Hepatocyte (in vitro differentiated cells): ENCODE measurements at regions not wholly inside any gene's neighbourhood (a gene's known extent, or its start where the extent isn't known, plus 50 kb on each side); places are given as distances from the start of the nearest gene placed in this dataset.

Experiments used
- EZH2 ChIP-seq: fragments of 200-600 bp; sonication (generic); IDR thresholded peaks from 2 replicates; pipeline ENCODE4 v1.6.1; 2016; ENCODE audit warnings: antibody characterized with exemption, mild to moderate bottlenecking, borderline replicate concordance
- EZH2phosphoT487 ChIP-seq: fragments of 200-600 bp; sonication (generic); IDR thresholded peaks from one replicate; pipeline ENCODE4 v1.6.1; 2018; ENCODE audit warnings: antibody characterized with exemption, mild to moderate bottlenecking, low read depth, moderate library complexity; ENCODE audit not compliant: unreplicated experiment, severe bottlenecking
- TF ChIP-seq, protein P1 (sequence below): fragments of 200-600 bp; sonication (generic); IDR thresholded peaks from 2 replicates; pipeline ENCODE4 v1.5.1; 2016; ENCODE audit warnings: antibody characterized with exemption, mild to moderate bottlenecking; ENCODE audit not compliant: poor library complexity

DNA sequence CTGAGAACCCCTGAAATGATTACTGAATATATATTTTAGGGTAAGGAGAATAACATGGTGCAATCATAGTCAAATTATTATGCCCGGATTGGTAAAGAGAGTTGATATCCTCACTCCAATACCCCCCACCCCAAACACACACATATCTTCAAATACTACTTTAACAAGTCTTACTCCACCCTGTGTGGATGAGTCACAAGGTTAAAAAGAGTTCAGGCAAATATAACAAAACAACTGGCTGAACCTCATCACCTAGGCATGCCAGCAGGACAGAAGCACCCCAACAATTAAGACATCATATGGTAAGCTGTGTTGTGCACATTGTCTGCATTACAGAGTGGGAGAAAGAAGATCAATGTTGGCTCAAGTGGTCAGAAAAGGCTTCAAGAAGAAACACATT lies 857.4 kb downstream of the TDRD15 start:
- TF ChIP-seq, protein P1, sequence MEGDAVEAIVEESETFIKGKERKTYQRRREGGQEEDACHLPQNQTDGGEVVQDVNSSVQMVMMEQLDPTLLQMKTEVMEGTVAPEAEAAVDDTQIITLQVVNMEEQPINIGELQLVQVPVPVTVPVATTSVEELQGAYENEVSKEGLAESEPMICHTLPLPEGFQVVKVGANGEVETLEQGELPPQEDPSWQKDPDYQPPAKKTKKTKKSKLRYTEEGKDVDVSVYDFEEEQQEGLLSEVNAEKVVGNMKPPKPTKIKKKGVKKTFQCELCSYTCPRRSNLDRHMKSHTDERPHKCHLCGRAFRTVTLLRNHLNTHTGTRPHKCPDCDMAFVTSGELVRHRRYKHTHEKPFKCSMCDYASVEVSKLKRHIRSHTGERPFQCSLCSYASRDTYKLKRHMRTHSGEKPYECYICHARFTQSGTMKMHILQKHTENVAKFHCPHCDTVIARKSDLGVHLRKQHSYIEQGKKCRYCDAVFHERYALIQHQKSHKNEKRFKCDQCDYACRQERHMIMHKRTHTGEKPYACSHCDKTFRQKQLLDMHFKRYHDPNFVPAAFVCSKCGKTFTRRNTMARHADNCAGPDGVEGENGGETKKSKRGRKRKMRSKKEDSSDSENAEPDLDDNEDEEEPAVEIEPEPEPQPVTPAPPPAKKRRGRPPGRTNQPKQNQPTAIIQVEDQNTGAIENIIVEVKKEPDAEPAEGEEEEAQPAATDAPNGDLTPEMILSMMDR = no peak
- TF ChIP-seq EZH2 = no peak
- no peak for TF ChIP-seq EZH2phosphoT487
